Testis (tissue), 2 donors: ENCODE measurements at regions not wholly inside any gene's neighbourhood (a gene's known extent, or its start where the extent isn't known, plus 50 kb on each side); places are given as distances from the start of the nearest gene placed in this dataset.

Experiments used
- DNase-seq: peaks from one replicate; pipeline ENCODE4 v3.0.0-alpha.2; 2019
- H3K27ac ChIP-seq, 2 donors: fragments of 200-600 bp; sonication (generic); one replicate each; pipeline ENCODE4 v1.5.1; 2019
- H3K27me3 ChIP-seq: fragments of 200-600 bp; sonication (generic); one replicate; pipeline ENCODE4 v1.5.1; 2019
- H3K36me3 ChIP-seq: fragments of 200-600 bp; sonication (generic); one replicate; pipeline ENCODE4 v1.5.1; 2017; ENCODE audit warnings: low read depth; ENCODE audit errors: missing control alignments
- H3K4me1 ChIP-seq: fragments of 200-600 bp; sonication (generic); one replicate; pipeline ENCODE4 v1.5.1; 2019
- H3K4me3 ChIP-seq, 2 donors: fragments of 200-600 bp; sonication (generic); one replicate each; pipeline ENCODE4 v1.5.1; 2017 to 2019
- H3K9me3 ChIP-seq: fragments of 200-600 bp; sonication (generic); one replicate; pipeline ENCODE4 v1.5.1; 2017
- POLR2A ChIP-seq: fragments of 450-650 bp; IDR thresholded peaks from one replicate; pipeline ENCODE4 v1.6.1; 2017; ENCODE audit warnings: antibody characterized with exemption, mild to moderate bottlenecking, moderate library complexity
- WGBS, 2 donors: methylation state at CpG; one replicate each; pipeline ENCODE4 v1.1.5; 2018; 5-methylcytosine and 5-hydroxymethylcytosine counted together
- intact Hi-C: fragments of 100-400 bp; cut with DNase I; formaldehyde crosslinking; loops from one replicate; pipeline ENCODE4 v1.15.1; 2023; ENCODE audit warnings: low total_unique reads
- TF ChIP-seq, protein P1 (sequence below), 3 experiments: fragments of 450-650 bp in 2 of 3; fragments of 200-600 bp in 1 of 3; sonication (generic) in 1 of 3; IDR thresholded peaks; one replicate each; pipeline ENCODE4 v1.5.1; 2016 to 2019; ENCODE audit warnings: antibody characterized with exemption in 3 of 3, mild to moderate bottlenecking in 2 of 3, moderate library complexity in 1 of 3

DNA sequence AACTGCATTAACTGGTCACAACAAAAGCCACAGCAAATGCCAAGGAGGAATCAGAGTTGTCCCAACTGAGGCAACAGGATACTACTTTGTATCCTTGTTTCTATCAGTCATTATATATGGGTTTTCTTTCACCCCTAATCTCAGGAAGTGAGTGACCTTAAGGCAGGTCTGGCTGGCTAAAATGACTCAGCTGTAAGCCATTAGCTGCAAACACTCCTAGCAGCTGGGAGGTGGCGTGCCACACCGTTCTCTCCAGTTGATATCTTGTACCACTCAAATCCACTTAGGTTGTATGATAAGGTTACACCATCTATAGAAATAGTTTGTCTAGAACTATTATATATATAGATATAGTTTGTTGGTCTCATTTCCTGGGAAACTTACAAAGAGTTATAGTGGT lies 171.1 kb upstream of the MC4R start:
- Histone ChIP-seq H3K4me3 (no peak overlapping the region), H3K36me3 (no peaks in the 10 kb centered on the region), H3K4me1 (no peaks in the 10 kb centered on the region), H3K27me3 (no peaks in the 10 kb centered on the region), H3K9me3 (no peaks in the 10 kb centered on the region), H3K27ac (no peak overlapping the region)
- 90 to 93% methylated on average over 2 of the region's 2 CpGs for WGBS, 2 donors
- no peak for DNase-seq
- TF ChIP-seq POLR2A: no peak
- TF ChIP-seq, protein P1, sequence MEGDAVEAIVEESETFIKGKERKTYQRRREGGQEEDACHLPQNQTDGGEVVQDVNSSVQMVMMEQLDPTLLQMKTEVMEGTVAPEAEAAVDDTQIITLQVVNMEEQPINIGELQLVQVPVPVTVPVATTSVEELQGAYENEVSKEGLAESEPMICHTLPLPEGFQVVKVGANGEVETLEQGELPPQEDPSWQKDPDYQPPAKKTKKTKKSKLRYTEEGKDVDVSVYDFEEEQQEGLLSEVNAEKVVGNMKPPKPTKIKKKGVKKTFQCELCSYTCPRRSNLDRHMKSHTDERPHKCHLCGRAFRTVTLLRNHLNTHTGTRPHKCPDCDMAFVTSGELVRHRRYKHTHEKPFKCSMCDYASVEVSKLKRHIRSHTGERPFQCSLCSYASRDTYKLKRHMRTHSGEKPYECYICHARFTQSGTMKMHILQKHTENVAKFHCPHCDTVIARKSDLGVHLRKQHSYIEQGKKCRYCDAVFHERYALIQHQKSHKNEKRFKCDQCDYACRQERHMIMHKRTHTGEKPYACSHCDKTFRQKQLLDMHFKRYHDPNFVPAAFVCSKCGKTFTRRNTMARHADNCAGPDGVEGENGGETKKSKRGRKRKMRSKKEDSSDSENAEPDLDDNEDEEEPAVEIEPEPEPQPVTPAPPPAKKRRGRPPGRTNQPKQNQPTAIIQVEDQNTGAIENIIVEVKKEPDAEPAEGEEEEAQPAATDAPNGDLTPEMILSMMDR (IDR thresholded peaks at IDR 0.05): no peak
- intact Hi-C loops: no loop called here

DNA sequence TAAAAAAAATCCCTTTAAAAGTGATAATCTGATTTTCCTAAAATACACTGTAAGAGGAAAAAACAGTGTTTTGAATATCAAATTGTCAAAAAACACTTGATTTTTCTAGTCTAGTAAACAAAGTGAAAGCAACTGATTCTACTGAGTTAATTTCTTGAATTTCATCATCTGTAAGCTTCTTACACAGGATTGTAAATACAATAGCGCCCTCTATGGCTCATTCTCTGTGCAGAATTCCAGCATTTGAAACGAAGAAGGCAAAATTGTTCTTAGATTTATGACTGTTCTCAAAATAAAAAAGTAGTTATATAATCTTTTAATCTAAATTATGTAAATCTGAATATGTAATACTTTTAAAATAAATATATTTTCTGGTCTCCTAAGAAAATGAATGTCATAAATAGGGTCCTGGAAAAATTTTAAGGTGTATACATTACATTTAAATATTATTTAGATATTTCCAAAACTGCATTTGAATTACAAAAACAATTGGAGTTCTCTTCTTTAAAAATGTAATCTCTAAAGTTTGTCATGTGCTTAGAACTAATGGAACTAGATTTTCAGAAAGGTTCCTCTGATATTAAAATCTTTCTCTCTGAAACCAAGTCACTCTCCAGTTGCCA lies 176.9 kb upstream of the MC4R start:
- no peak for TF ChIP-seq POLR2A
- TF ChIP-seq, protein P1 (IDR thresholded peaks at IDR 0.05): peak; percentile 52 to 78 (median 69)
- intact Hi-C loops: no loop called here
- peak; percentile 66 for DNase-seq
- H3K4me3 ChIP-seq: no peak overlapping the region
- H3K36me3 ChIP-seq: no peaks in the 10 kb centered on the region
- H3K4me1 ChIP-seq: no peaks in the 10 kb centered on the region
- no peak overlapping the region for H3K27ac ChIP-seq
- WGBS, 2 donors: 13 to 20% methylated on average over 2 of the region's 2 CpGs
- no peaks in the 10 kb centered on the region for H3K9me3 ChIP-seq
- H3K27me3 ChIP-seq: no peaks in the 10 kb centered on the region

DNA sequence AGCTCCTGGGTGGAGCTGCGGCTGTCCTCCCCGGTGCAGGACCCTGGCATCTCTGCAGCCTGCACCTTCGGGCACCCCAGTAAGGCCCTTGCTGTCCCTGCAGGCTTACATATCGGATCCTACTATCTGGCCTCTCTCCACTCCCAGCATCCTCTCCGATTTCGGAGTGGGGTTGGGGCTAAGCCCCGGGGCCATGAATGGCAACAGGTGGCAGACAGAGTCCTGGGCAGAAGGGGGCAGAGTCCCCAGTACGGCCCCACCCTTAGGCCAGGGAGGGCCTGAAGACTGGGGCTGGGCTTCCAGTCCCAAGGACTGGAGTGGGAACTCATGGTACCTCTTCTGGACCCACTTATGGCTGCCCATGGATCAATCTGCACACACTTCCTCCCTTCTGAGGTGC lies 180.4 kb upstream of the MC4R start:
- Histone ChIP-seq H3K36me3 (no peaks in the 10 kb centered on the region), H3K4me3 (no peak overlapping the region), H3K9me3 (no peaks in the 10 kb centered on the region), H3K4me1 (no peaks in the 10 kb centered on the region), H3K27ac (no peak overlapping the region), H3K27me3 (no peaks in the 10 kb centered on the region)
- no peak for DNase-seq
- no peak for TF ChIP-seq POLR2A
- TF ChIP-seq, protein P1 (IDR thresholded peaks at IDR 0.05): no peak
- WGBS, 2 donors: 83 to 87% methylated on average over 4 to 8 of the region's 8 CpGs
- intact Hi-C loops: loop anchor here (10.0 kb wide), 1 partner anchor 568 kb away; no protein-coding TSS in a partner anchor

DNA sequence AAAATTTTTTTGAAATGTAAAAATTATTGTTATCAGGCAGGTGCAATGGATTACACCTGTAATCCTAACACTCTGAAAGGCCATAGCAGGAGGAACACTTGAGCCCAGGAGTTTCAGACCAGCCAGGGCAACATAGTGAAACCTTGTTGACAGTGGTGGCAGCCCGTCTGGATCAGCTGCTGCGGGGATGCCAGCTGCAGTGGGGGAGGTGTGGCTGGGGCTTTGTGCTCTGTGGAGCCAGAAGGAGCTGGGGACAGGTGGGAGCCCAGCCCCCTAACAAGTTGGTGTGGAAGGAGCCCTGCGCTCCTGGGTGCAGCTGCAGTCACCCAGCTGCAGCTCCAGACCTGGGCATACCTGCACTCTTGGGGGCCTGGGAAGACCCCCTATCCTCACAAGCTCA lies 182.4 kb upstream of the MC4R start:
- Histone ChIP-seq H3K27ac (no peak overlapping the region), H3K36me3 (no peaks in the 10 kb centered on the region), H3K27me3 (no peaks in the 10 kb centered on the region), H3K4me3 (no peak overlapping the region), H3K9me3 (no peaks in the 10 kb centered on the region), H3K4me1 (no peaks in the 10 kb centered on the region)
- intact Hi-C loops: loop anchor here (10.0 kb wide), 1 partner anchor 570 kb away; no protein-coding TSS in a partner anchor
- TF ChIP-seq, protein P1 (IDR thresholded peaks at IDR 0.05): no peak
- no peak for TF ChIP-seq POLR2A
- DNase-seq: no peak
- 67 to 77% methylated on average over 3 of the region's 3 CpGs for WGBS, 2 donors

DNA sequence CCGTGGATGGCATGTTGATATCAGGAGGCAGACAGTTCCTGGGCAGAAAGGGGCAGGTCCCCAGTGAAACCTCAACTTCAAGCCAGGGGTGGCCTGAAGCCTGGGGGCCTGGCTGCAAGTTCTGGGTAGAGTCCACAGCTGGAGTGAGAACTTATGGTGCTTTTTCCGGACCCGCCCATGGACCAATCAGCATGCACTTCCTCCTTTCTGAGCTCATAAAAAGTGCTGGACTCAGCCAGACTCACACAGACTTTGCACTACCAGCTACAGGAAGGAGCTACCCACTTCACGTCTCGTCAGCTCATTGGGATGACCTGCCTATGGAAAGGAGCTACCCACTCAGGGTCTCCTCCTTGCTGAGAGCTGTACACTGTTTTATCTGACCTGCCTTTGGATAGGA lies 183.1 kb upstream of the MC4R start:
- intact Hi-C loops: loop anchor here (10.0 kb wide), 1 partner anchor 571 kb away; no protein-coding TSS in a partner anchor
- WGBS, 2 donors: 75% methylated on average over 3 to 5 of the region's 5 CpGs
- no peak for DNase-seq

More for the DNA sequence above, 183.1 kb upstream of the MC4R start:
- Histone ChIP-seq H3K4me1 (no peaks in the 10 kb centered on the region), H3K9me3 (no peaks in the 10 kb centered on the region), H3K27me3 (no peaks in the 10 kb centered on the region), H3K27ac (no peak overlapping the region), H3K4me3 (no peak overlapping the region), H3K36me3 (no peaks in the 10 kb centered on the region)
- no peak for TF ChIP-seq POLR2A
- TF ChIP-seq, protein P1 (IDR thresholded peaks at IDR 0.05): no peak
